ENCODE measurements at regions not wholly inside any gene's neighbourhood (a gene's known extent, or its start where the extent isn't known, plus 50 kb on each side); places are given as distances from the start of the nearest gene placed in this dataset.

DNA sequence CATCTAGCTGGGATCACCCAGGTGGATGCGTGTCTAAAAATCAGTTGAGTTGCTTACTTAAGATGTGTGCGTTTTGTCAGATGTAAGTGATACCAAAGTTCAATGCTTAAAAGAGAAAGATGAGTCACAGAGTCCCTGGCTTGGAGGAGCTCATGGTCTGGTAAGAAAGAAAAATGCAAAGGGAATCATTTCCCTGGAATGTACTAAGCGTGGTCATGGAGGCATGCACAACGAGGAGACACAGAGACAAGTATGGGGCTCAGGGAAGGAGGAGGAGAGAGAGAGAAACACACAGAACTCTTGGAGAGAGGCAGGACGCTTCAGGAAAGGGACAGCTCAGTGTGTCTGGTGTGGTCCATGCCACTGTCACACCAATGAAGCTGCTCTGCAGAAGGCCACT, 186.9 kb upstream of the GMDS start:
- CTCF ChIA-PET = no interaction called here
- H3K27ac ChIP-seq (ENCODE audit: low read length) = no peak overlapping the region
- BruUV-seq (replicated peaks) = no TSS peak
- no peak overlapping the region for H3K4me3 ChIP-seq (ENCODE audit: low read depth in 2 of 2, low read length in 2 of 2)
- in situ Hi-C loops (cut with HindIII; ENCODE audit: low pct_unique_long_range_greater_than_20kb, low sequenced_read_pairs) (no loop called here), intact Hi-C loops (cut with micrococcal nuclease; ENCODE audit: unreplicated experiment) (no loop called here)
- TF ChIP-seq TCF7L2 (IDR thresholded peaks at IDR 0.05; ENCODE audit: low read depth, low read length) = no peak
- no peak for TF ChIP-seq REST (IDR thresholded peaks at IDR 0.05; ENCODE audit: insufficient read depth in 1 of 2, low read depth in 2 of 2, low read length in 1 of 2)
- no peak for TF ChIP-seq CTCF (IDR thresholded peaks at IDR 0.05)
- no peak for TF ChIP-seq SIN3A (IDR thresholded peaks at IDR 0.05; ENCODE audit: borderline replicate concordance, insufficient read depth, low read depth, low read length)
- no peak for TF ChIP-seq POLR2AphosphoS5 (IDR thresholded peaks at IDR 0.05; ENCODE audit: low read depth, low read length)
- no peaks in the 10 kb centered on the region for H3K4me1 ChIP-seq (ENCODE audit: control insufficient read depth, insufficient read depth, low read length)
- no peaks in the 10 kb centered on the region for H3K27me3 ChIP-seq (ENCODE audit: control insufficient read depth, insufficient read depth, low read length)
- POLR2A ChIA-PET = no interaction called here
- H3K9me3 ChIP-seq (ENCODE audit: control insufficient read depth, insufficient read depth, low read depth, low read length) = no peaks in the 10 kb centered on the region
- ATAC-seq (no peak), DNase-seq (ENCODE audit: low read depth, low spot score) (no peak)
- no peaks in the 10 kb centered on the region for H3K36me3 ChIP-seq (ENCODE audit: control insufficient read depth, insufficient read depth, low read length)

DNA sequence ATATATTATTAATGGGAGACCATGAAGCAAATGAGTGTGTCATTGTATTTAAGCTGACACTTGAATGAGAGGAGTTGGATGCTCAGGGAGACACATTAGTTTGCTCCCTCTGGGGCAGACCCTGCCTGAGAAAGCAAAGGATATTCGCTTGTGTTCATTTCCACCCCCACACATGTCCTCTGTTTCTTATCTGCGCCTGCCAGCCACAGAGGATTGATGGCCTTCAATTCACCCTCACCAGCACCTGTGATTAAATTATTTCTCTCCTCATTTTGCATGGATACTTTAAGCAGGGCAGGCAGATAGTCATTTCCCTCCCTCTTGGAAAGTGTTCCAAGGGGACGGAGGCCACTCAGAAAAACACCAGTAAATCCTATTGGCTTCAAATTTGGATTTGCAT, 185.2 kb upstream of the GMDS start:
- ATAC-seq = no peak
- in situ Hi-C loops (cut with HindIII; ENCODE audit: low pct_unique_long_range_greater_than_20kb, low sequenced_read_pairs) = no loop called here
- no peak overlapping the region for H3K27ac ChIP-seq (ENCODE audit: low read length)
- DNase-seq (ENCODE audit: low read depth, low spot score) = no peak
- CTCF ChIA-PET = no interaction called here
- intact Hi-C loops (cut with micrococcal nuclease; ENCODE audit: unreplicated experiment) = no loop called here
- no TSS peak for BruUV-seq (replicated peaks)
- H3K4me3 ChIP-seq (ENCODE audit: low read depth in 2 of 2, low read length in 2 of 2) = no peak overlapping the region
- no peaks in the 10 kb centered on the region for H3K36me3 ChIP-seq (ENCODE audit: control insufficient read depth, insufficient read depth, low read length)
- H3K9me3 ChIP-seq (ENCODE audit: control insufficient read depth, insufficient read depth, low read depth, low read length) = no peaks in the 10 kb centered on the region
- no peaks in the 10 kb centered on the region for H3K4me1 ChIP-seq (ENCODE audit: control insufficient read depth, insufficient read depth, low read length)
- no peaks in the 10 kb centered on the region for H3K27me3 ChIP-seq (ENCODE audit: control insufficient read depth, insufficient read depth, low read length)
- POLR2A ChIA-PET = no interaction called here
- no peak for TF ChIP-seq POLR2AphosphoS5 (IDR thresholded peaks at IDR 0.05; ENCODE audit: low read depth, low read length)

DNA sequence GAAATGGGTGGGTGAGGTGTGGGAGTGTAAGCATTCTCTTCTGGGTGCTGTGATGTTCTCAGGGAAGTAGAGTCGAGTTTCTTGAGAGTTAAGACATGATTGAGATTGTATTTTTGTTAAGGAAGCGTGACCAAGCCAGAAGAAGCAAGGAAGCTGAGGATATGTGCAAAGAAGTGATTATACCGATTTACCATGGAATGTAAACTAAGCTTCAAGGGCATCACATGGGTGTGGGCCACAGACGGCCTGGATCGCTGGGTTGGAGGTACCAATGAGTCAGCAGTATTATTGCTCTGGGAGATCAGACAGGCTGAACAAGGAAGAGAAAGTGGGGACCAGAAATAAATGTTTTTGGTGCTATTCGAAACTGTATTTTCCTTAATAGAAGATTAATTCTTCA, 184.1 kb upstream of the GMDS start:
- H3K27me3 ChIP-seq (ENCODE audit: control insufficient read depth, insufficient read depth, low read length) = no peaks in the 10 kb centered on the region
- TF ChIP-seq TCF7L2 (IDR thresholded peaks at IDR 0.05; ENCODE audit: low read depth, low read length) = no peak
- no peak for TF ChIP-seq CTCF (IDR thresholded peaks at IDR 0.05)
- no peak for TF ChIP-seq REST (IDR thresholded peaks at IDR 0.05; ENCODE audit: insufficient read depth in 1 of 2, low read depth in 2 of 2, low read length in 1 of 2)
- TF ChIP-seq SIN3A (IDR thresholded peaks at IDR 0.05; ENCODE audit: borderline replicate concordance, insufficient read depth, low read depth, low read length) = no peak
- no peak for TF ChIP-seq POLR2AphosphoS5 (IDR thresholded peaks at IDR 0.05; ENCODE audit: low read depth, low read length)
- no peaks in the 10 kb centered on the region for H3K9me3 ChIP-seq (ENCODE audit: control insufficient read depth, insufficient read depth, low read depth, low read length)
- H3K36me3 ChIP-seq (ENCODE audit: control insufficient read depth, insufficient read depth, low read length) = no peaks in the 10 kb centered on the region
- H3K4me1 ChIP-seq (ENCODE audit: control insufficient read depth, insufficient read depth, low read length) = no peaks in the 10 kb centered on the region
- ChIA-PET CTCF (no interaction called here), POLR2A (no interaction called here)
- no peak overlapping the region for H3K4me3 ChIP-seq (ENCODE audit: low read depth in 2 of 2, low read length in 2 of 2)
- no peak overlapping the region for H3K27ac ChIP-seq (ENCODE audit: low read length)
- intact Hi-C loops (cut with micrococcal nuclease; ENCODE audit: unreplicated experiment) = no loop called here
- ATAC-seq (no peak), DNase-seq (ENCODE audit: low read depth, low spot score) (no peak)
- no TSS peak for BruUV-seq (replicated peaks)
- in situ Hi-C loops (cut with HindIII; ENCODE audit: low pct_unique_long_range_greater_than_20kb, low sequenced_read_pairs) = no loop called here

Data from Panc1 (cell line).